Stimulated activated CD8-positive, alpha-beta memory T cell treated with anti-CD3 and anti-CD28 coated beads, Interleukin-15, amount 100 ng/mL, for 4 hours (primary cell): ENCODE measurements at regions not wholly inside any gene's neighbourhood (a gene's known extent, or its start where the extent isn't known, plus 50 kb on each side); places are given as distances from the start of the nearest gene placed in this dataset.

Experiments
- DNase-seq, 2 donors: peaks; one replicate each; pipeline ENCODE4 v3.0.0-alpha.2; 2020; ENCODE audit warnings: low read depth in 2 of 2

DNA sequence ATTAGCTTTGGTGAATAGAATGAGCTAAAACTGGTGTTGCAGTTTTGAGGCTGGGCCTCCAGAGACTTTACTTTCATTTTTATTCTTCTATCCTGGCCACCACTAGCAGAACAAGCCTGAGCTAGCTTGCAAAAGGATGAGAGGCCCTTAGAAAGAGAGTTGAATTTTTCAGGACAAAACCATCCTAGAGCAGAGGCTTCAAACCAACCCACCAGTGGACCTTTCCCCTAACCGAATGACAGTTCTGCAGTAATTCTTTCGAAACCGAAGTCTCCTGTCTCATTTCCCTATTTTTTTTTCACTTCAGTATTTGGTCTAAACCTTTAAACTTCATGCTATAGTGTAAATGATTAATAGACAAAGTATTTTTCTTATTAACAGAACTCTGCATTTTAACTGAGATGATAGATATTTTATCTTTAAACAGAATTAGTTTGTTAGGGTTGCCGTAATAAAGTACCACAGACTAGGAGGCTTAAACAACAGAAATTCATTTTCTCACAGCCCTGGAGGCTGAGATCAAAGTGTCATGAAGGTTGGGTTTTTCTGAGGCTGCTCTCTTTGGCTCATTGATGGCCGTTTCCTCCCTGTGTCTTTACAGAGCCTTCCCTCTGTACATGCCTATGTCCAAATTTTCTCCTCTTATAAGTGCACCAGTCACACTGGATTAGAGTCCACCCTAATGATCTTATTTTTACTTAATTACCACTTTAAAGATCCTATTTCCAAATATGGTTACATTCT is 80.6 kb upstream of the PAK5 start:
- no peak for DNase-seq

- DNase-seq, result no peak
Observed at GRCh38 chr20:9918348-9918747, 79.5 kb upstream of the PAK5 start.

- no peak for DNase-seq
Observed at GRCh38 chr20:9916761-9917160, 77.9 kb upstream of the PAK5 start.

DNA sequence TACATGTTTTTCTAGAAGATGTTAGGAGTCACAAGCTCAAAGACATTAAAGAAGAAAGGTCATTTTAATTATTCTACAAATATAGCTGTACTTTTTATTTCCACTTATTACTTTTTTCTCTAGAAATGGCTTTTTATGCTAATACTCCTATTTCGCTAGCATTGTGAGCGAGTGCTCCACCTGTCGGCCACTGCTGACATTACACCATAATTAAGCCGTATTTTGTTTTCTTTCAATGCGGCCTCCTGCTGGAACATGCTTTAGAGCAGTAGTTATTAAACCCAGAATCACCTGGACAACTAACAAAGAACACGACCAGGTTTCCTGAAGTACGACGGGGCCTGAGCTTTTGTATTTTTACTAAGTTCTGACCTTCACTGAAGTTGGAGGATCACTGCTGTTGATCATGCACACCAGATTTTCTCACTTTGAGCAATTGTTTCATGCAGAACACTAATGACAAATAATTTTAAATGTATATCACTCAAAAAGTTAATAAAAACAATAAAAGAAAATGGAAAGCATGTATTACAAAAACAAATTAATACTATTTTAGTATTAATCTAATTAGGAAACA is 74.1 kb upstream of the PAK5 start:
- no peak for DNase-seq

- no peak for DNase-seq
Observed at GRCh38 chr20:9912290-9912689, 73.4 kb upstream of the PAK5 start.

DNA sequence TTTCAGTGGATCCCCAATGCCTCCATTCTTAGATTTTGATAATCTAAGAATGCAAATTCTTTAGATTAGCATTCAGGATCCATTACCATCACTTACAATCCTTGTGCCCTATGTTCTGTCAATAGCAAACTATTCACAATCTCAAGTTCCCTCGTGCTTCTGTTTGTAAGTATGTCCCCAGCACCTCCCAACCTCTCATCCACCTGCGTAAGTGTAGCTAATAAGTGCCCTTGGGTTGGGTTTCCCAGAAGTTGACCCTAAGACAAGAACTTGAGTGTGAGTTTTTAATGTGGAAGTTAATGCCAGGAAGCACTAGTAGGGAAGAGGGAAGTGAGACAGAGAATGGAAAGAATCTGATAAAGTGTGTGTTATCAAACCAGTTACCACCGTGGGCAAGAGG is 72.6 kb upstream of the PAK5 start:
- DNase-seq, result no peak

- no peak for DNase-seq
Observed at GRCh38 chr20:9909167-9909566, 70.3 kb upstream of the PAK5 start.

GRCh38 chr20:9903048-9903655 is 64.3 kb upstream of the PAK5 start:
- no peak for DNase-seq

DNA sequence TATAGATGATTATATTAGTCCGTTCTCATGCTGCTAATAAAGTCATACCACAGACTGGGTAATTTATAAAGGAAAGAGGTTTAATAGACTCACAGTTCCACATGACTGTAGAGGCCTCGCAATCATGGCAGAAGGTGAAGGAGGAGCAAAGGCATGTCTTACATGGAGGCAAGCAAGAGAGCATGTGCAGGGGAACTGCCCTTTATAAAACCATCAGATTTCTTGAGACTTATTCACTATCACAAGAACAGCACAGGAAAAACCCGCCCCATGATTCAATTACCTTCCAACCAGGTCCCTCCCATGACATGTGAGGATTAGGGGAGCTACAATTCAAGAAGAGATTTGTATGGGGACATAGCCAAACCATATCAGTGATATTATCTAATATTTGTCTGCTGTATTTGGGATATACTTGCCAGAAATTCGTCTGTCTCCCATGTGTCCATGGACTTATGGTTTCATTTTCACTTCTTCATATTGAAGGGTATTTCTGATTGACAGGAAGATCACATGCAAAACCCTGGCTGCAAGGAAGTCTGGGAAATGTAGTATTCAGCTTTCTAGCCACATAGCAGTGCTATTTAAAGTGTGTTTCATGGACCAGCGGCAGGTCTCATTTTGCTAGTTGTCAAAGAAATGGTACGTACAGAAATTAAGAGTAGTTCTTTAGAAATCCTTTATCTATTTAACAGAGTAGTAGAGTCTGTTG is 50.5 kb upstream of the PAK5 start:
- DNase-seq, result no peak
